Coronary artery (tissue), 2 donors: ENCODE measurements at regions not wholly inside any gene's neighbourhood (a gene's known extent, or its start where the extent isn't known, plus 50 kb on each side); places are given as distances from the start of the nearest gene placed in this dataset.
"Not testable (repeated sequence)": the region's sequence is repeated elsewhere in the genome, so short reads cannot be mapped to it uniquely, and the experiment has no call there.

ENCODE experiments used
- DNase-seq: peaks from one replicate; pipeline ENCODE4 v3.0.0-alpha.2; 2017; ENCODE audit warnings: low spot score
- H3K27ac ChIP-seq, 2 donors: fragments of 200-600 bp; sonication (generic); one replicate each; pipeline ENCODE4 v1.5.1; 2016 to 2019
- H3K4me3 ChIP-seq: fragments of 200-600 bp; sonication (generic); 2 replicates; pipeline ENCODE4 v1.5.1; 2016; ENCODE audit warnings: mild to moderate bottlenecking, moderate library complexity
- TF ChIP-seq, protein P1 (sequence below): fragments of 200-600 bp; sonication (generic); IDR thresholded peaks from one replicate; pipeline ENCODE4 v1.5.1; 2019; ENCODE audit warnings: antibody characterized with exemption

DNA sequence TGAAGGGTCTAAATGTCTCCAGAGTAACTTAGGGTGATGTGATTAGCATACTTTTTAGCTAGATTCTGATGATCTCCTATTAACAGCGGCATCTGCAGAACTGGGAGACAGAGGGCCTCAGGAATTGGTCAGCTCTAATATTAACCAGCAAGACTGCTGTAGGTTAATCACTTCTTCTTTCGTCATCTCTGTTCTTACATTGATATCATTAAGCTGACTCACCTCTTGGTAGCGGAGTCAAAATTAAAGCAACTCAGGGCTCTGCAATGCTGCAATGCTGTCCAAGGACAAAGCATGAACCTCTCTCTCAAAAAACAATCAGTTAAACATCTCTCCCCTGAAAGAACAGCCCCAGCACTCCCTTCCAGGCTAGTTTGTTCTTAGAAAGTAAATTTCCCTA is 57.5 kb upstream of the TRA2B start:
- H3K27ac ChIP-seq: no peak overlapping the region
- TF ChIP-seq, protein P1, sequence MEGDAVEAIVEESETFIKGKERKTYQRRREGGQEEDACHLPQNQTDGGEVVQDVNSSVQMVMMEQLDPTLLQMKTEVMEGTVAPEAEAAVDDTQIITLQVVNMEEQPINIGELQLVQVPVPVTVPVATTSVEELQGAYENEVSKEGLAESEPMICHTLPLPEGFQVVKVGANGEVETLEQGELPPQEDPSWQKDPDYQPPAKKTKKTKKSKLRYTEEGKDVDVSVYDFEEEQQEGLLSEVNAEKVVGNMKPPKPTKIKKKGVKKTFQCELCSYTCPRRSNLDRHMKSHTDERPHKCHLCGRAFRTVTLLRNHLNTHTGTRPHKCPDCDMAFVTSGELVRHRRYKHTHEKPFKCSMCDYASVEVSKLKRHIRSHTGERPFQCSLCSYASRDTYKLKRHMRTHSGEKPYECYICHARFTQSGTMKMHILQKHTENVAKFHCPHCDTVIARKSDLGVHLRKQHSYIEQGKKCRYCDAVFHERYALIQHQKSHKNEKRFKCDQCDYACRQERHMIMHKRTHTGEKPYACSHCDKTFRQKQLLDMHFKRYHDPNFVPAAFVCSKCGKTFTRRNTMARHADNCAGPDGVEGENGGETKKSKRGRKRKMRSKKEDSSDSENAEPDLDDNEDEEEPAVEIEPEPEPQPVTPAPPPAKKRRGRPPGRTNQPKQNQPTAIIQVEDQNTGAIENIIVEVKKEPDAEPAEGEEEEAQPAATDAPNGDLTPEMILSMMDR: no peak
- H3K4me3 ChIP-seq: no peak overlapping the region
- DNase-seq: no peak

DNA sequence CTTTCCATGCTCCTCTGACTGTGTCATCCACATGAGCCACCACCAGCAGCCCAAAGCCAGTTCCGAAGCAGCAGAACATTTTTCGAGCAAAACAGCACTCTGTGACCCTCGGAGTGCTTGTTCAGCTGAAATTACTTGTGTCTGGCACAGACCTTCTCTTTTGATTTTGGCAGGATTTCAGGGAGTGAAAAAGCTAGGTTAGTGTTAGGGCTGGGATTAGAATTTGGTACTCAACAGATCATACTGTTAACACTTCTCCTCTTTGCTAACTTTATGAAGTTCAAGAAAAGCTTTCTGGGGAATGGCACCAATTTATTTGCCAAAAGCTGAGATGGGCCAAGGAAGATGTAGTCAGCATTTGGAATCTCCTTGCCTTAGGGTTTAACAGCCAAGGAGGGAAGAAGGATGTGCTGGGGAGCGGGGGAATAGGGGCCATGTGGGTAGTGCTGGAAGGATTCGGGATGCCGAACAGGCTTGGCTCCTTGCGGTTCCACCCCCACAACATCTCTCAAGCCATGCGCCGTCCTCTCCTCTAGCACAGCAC is 55.1 kb upstream of the TRA2B start:
- peak overlapping the region; percentile 10 for H3K4me3 ChIP-seq
- peak overlapping the region in 1 of 2 donors; percentile 52 for H3K27ac ChIP-seq
- TF ChIP-seq, protein P1: no peak
- DNase-seq: no peak

DNA sequence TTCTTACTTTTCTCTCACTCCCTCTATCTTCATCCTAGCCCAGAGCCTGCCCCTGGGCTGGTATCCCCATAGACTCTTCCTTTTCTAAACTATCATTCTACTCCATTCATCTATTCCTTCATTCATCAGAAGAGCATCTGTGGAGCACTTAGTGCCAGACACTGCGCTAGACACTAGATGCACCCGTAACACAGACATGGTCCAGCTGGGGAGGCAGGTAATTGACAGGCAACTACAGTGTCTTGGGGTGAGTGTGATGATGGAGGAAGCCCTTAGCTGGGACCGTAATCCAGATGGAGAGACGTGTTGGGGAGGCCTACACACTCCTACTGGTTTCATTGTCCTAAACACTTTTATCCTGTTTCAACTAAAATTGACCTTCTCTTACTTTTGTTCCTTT is 53.2 kb upstream of the TRA2B start:
- H3K27ac ChIP-seq, H3K4me3 ChIP-seq, DNase-seq: not testable (repeated sequence)

DNA sequence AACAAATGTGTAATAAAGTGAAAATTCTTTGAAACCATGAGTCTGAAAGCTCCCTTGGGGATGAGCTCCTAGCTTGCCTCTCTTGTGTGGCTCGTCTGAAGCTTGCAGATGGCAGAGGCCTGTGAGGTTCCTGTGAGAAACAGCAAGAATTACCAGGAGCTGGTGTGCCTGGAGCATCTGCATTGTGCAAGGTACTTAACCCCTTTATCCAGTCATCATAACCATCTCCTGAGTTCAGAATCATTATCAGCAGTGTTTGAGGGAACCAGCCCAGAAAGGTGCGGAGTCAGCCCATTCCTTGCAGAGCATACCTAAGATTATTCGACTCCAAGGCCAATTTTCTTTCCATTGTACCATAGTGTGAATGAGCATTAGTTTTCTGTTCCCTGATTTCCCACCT is 51.7 kb upstream of the TRA2B start:
- TF ChIP-seq, protein P1: no peak
- Histone ChIP-seq H3K27ac (no peak overlapping the region), H3K4me3 (no peak overlapping the region)
- DNase-seq: no peak

DNA sequence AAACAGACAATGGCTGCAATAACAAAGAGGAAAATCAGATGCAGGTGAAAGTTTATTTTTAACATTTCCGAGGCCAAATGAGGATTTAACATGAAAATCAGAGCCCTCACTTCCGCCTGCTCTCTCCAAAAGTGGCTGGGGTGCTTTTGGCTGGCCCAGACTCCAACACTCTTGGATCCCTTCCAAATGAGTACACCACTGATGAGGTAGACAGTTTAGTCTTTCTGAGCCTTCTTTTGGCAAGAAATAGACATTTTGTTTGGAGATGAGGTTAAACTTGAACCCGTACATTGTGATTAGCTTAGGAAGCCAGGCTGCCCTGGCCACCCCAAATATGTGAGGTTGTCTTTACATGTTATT is 51.0 kb upstream of the TRA2B start:
- TF ChIP-seq, protein P1: no peak
- Histone ChIP-seq H3K27ac (no peak overlapping the region), H3K4me3 (no peak overlapping the region)
- DNase-seq: no peak

DNA sequence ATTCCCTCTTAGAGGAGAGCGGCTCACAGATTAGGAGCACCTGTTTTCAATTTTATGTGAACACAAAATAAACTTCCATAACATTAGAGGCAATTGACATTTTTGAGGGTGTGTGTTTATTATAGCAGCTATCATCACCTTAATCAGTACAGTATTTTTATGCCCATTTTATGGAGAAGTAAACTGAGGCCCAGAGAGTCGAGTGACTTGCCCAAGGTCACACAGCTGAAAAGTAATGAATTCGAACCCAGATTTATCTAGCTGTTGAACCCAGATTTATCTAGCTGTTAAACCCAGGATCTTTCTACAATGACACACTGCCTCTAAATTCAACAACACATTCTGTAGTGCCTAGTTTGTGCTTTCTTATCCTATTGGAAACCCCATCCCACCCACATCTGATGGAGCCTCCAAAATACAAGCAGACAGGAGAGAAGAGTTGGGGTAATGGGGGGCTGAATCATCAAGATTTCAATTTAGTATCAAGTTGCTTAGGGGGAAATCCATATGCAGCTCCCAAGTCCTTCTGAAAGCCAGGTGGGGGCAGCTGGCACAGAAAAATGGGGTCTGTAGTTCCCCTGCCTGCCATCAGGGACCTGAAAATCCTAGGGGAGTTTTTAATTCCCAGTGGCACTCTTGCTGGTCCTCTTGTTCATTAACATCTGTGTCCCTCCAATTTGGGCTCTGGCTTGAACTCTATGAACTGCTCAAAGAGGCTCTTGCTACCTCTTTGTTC is 50.4 kb upstream of the TRA2B start:
- H3K4me3 ChIP-seq: no peak overlapping the region
- TF ChIP-seq, protein P1: no peak
- DNase-seq: no peak
- no peak overlapping the region for H3K27ac ChIP-seq
